T-cell (primary cell): ENCODE measurements at regions not wholly inside any gene's neighbourhood (a gene's known extent, or its start where the extent isn't known, plus 50 kb on each side); places are given as distances from the start of the nearest gene placed in this dataset.
"Not testable (repeated sequence)": the region's sequence is repeated elsewhere in the genome, so short reads cannot be mapped to it uniquely, and the experiment has no call there.

Source experiments
- ATAC-seq, 4 experiments: fragments of 200-7000 bp in 3 of 4; fragments of 150-1000 bp in 1 of 4; cut with Tn5 transposase; replicated peaks in 1 of 4; 1 replicate in 3 of 4; 2 replicates in 1 of 4; pipeline ENCODE4 v1.10.0; 2021; ENCODE audit warnings: moderate library complexity in 3 of 4, mild to moderate bottlenecking in 2 of 4, moderate number of reproducible peaks in 1 of 4
- CTCF ChIA-PET, 2 donors: fragments of 300-600 bp; sonication (Branson Sonifier 250); formaldehyde crosslinking; loops; one replicate each; lab custom pipeline; 2022; ENCODE audit warnings: antibody characterized with exemption in 2 of 2; lab: Charles Lee
- POLR2A ChIA-PET, 2 donors: fragments of 300-600 bp; sonication (Branson Sonifier 250); formaldehyde crosslinking; loops; one replicate each; lab custom pipeline; 2022; ENCODE audit warnings: antibody characterized with exemption in 2 of 2; lab: Charles Lee
- DNase-seq, 35 experiments: peaks; one replicate each; pipeline versions ENCODE4 v3.0.0 to v3.0.0-alpha.2; 2013 to 2023
- H3K27ac ChIP-seq: one replicate; pipeline ENCODE4 v1.5.1; 2013; ENCODE audit warnings: low read length
- H3K27me3 ChIP-seq, 2 experiments: replicated peaks in 1 of 2; 1 replicate in 1 of 2; 2 replicates in 1 of 2; pipeline versions ENCODE4 v1.6.1 to v1.7.0; 2013; ENCODE audit warnings: low read length in 1 of 2, mixed read lengths in 1 of 2; ENCODE audit not compliant: control insufficient read depth in 2 of 2, insufficient read depth in 2 of 2; ENCODE audit errors: extremely low read depth in 1 of 2
- H3K36me3 ChIP-seq, 2 donors: 1 replicate in 1 of 2; 2 replicates in 1 of 2; pipeline versions ENCODE4 v1.6.1 to v1.7.0; 2013; ENCODE audit warnings: low read length in 1 of 2; ENCODE audit not compliant: control insufficient read depth in 2 of 2, insufficient read depth in 1 of 2; ENCODE audit errors: extremely low read depth in 1 of 2
- H3K4me1 ChIP-seq, 2 experiments: 1 replicate in 1 of 2; 2 replicates in 1 of 2; pipeline versions ENCODE4 v1.6.1 to v1.7.0; 2013; ENCODE audit warnings: low read length in 2 of 2, mixed read lengths in 1 of 2; ENCODE audit not compliant: insufficient read depth in 2 of 2, control insufficient read depth in 1 of 2; ENCODE audit errors: extremely low read depth in 1 of 2
- H3K4me3 ChIP-seq, 2 donors: 1 replicate in 1 of 2; 2 replicates in 1 of 2; pipeline versions ENCODE4 v1.5.1 to v1.7.0; 2013; ENCODE audit warnings: mild to moderate bottlenecking in 2 of 2, low read length in 1 of 2, moderate library complexity in 1 of 2; ENCODE audit not compliant: control insufficient read depth in 1 of 2; ENCODE audit errors: extremely low read depth in 1 of 2
- H3K9me3 ChIP-seq: 2 replicates; pipeline ENCODE4 v1.7.0; 2013
- H3K27ac Mint-ChIP-seq, 2 donors: one replicate each; pipeline ENCODE4 v1.8.0; 2020 to 2021; ENCODE audit warnings: mild to moderate bottlenecking in 2 of 2, mixed read lengths in 2 of 2
- H3K27me3 Mint-ChIP-seq, 2 donors: one replicate each; pipeline ENCODE4 v1.8.0; 2021 to 2022; ENCODE audit warnings: mixed read lengths in 2 of 2
- H3K36me3 Mint-ChIP-seq: one replicate; pipeline ENCODE4 v1.8.0; 2021; ENCODE audit warnings: mixed read lengths
- H3K4me1 Mint-ChIP-seq, 3 donors: one replicate each; pipeline ENCODE4 v1.8.0; 2020 to 2022; ENCODE audit warnings: mixed read lengths in 3 of 3, mild to moderate bottlenecking in 1 of 3
- H3K4me3 Mint-ChIP-seq, 3 donors: one replicate each; pipeline ENCODE4 v1.8.0; 2020 to 2022; ENCODE audit warnings: mild to moderate bottlenecking in 3 of 3, mixed read lengths in 3 of 3, moderate library complexity in 3 of 3
- H3K9me3 Mint-ChIP-seq, 3 donors: one replicate each; pipeline ENCODE4 v1.8.0; 2020 to 2022; ENCODE audit warnings: mixed read lengths in 3 of 3
- WGBS: methylation state at CpG from one replicate; pipeline ENCODE4 v1.1.5; 2013; ENCODE audit warnings: missing lambda C conversion rate; ENCODE audit not compliant: insufficient coverage; 5-methylcytosine and 5-hydroxymethylcytosine counted together

DNA sequence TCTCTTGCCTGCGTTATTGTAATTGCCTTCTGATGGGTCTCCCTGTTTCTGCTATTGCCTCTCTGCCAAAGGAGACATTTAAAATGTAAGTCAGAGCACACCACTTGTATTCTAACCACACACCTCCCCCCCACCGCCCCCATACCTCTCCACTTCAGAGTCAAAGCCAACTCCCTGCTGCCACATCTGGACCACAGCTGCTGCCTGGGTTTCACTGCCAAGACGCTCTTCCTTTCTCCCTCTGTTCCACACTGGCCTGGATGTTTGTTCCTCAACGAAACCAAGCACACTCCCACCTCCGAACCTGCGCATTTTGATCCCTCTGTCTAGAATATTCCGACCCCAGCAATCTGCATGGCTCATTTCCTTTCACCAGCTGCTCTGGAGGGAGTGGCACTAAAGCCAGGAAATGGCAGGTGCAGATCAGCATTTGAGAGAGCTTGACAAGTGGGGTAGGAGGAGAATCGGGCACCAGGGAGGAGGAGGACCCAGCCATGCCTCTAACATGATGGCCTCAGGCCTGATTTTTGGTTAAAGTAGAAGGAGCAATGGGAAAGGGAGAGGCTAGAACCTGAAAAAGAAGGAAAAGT, 92.4 kb upstream of the HS3ST2 start:
- no peak overlapping the region for H3K4me3 ChIP-seq

DNA sequence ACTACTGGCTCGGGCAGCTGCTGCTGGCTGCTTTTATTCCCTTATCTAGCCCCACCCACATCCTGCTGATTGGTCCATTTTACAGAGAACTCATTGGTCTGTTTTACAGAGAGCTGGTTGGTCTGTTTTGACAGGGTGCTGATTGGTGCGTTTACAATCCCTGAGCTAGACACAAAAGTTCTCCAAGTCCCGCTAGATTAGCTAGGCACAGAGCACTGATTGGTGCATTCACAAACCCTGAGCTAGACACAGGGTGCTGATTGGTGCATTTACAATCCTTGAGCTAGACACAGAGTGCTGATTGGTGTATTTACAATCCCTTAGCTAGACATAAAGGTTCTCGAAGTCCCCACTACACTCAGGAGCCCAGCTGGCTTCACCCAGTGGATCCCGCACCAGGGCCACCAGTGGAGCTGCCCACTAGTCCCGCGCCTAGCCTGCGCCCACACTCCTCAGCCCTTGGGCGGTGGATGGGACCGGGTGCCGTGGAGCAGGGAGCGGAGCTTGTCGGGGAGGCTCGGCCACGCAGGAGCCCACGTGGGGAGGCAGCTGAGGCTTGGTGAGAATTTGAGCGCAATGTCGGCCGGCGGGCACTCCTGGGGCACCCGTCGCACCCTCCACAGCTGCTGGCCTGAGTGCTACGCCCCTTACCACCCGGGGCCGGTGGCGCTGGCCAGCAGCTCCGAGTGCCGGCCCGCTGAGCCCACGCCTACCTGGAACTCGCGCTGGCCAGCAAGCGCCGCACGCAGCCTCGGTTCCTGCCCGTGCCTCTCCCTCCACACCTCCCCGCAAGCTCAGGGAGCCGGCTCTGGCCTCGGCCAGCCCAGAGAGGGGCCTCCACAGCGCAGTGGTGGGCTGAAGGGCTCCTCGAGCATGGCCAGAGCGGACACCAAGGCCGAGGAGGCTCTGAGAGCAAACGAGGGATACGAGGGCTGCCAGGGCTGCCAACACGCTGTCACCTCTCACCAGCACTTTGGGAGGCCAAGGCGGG, 91.1 kb upstream of the HS3ST2 start:
- CTCF ChIA-PET: interaction anchor here in 1 of 2 donors (0.7 kb wide), 1 partner anchor 54 kb away, joined by 4 read pairs; no protein-coding TSS in a partner anchor
- H3K4me1 ChIP-seq, H3K4me3 ChIP-seq, POLR2A ChIA-PET, H3K27ac ChIP-seq, H3K4me3 Mint-ChIP-seq, ATAC-seq, H3K4me1 Mint-ChIP-seq, H3K36me3 ChIP-seq, DNase-seq, H3K9me3 ChIP-seq, H3K27ac Mint-ChIP-seq, H3K9me3 Mint-ChIP-seq, H3K36me3 Mint-ChIP-seq: not testable (repeated sequence)
- peaks cover 0 to 13% of the 10 kb centered on the region in 2 experiments for H3K27me3 ChIP-seq
- 91% methylated on average over 43 of the region's 48 CpGs for WGBS
- peaks cover 20 to 21% of the 10 kb centered on the region in 2 donors for H3K27me3 Mint-ChIP-seq

More for the DNA sequence above, 92.4 kb upstream of the HS3ST2 start:
- Mint-ChIP-seq H3K4me1 (no peaks in the 10 kb centered on the region), H3K9me3 (peaks cover 0 to 4% (median 4%) of the 10 kb centered on the region in 3 donors), H3K27ac (no peak overlapping the region), H3K27me3 (peaks cover 22 to 27% of the 10 kb centered on the region in 2 donors), H3K4me3 (no peak overlapping the region), H3K36me3 (no peaks in the 10 kb centered on the region)
- Histone ChIP-seq H3K36me3 (no peaks in the 10 kb centered on the region), H3K27ac (no peak overlapping the region), H3K9me3 (no peaks in the 10 kb centered on the region), H3K4me1 (no peaks in the 10 kb centered on the region), H3K27me3 (peaks cover 0 to 13% of the 10 kb centered on the region in 2 experiments)
- CTCF ChIA-PET: interaction anchor here in 1 of 2 donors (0.6 kb wide), 1 partner anchor 75 kb away, joined by 3 read pairs; no protein-coding TSS in a partner anchor
- DNase-seq (no peak), ATAC-seq (no peak)
- WGBS: 63% methylated on average over 4 of the region's 8 CpGs
- POLR2A ChIA-PET: no interaction called here

- ATAC-seq (no peak), DNase-seq (no peak)
- Histone ChIP-seq H3K4me3 (no peak overlapping the region), H3K9me3 (no peaks in the 10 kb centered on the region), H3K36me3 (no peaks in the 10 kb centered on the region), H3K27me3 (peaks cover 0 to 4% of the 10 kb centered on the region in 2 experiments), H3K27ac (no peak overlapping the region), H3K4me1 (no peaks in the 10 kb centered on the region)
- Mint-ChIP-seq H3K4me1 (no peaks in the 10 kb centered on the region), H3K27ac (no peak overlapping the region), H3K36me3 (no peaks in the 10 kb centered on the region), H3K27me3 (peaks cover 13% of the 10 kb centered on the region in 2 donors), H3K4me3 (no peak overlapping the region), H3K9me3 (no peaks in the 10 kb centered on the region)
- CTCF ChIA-PET: interaction anchor here in 1 of 2 donors (0.7 kb wide), 1 partner anchor 11 kb away, joined by 6 read pairs; no protein-coding TSS in a partner anchor
- 100% methylated on average over 1 of the region's 1 CpG for WGBS
- POLR2A ChIA-PET: no interaction called here
These were observed 87.1 kb upstream of the HS3ST2 start for GRCh38 chr16:22726868-22727267.

DNA sequence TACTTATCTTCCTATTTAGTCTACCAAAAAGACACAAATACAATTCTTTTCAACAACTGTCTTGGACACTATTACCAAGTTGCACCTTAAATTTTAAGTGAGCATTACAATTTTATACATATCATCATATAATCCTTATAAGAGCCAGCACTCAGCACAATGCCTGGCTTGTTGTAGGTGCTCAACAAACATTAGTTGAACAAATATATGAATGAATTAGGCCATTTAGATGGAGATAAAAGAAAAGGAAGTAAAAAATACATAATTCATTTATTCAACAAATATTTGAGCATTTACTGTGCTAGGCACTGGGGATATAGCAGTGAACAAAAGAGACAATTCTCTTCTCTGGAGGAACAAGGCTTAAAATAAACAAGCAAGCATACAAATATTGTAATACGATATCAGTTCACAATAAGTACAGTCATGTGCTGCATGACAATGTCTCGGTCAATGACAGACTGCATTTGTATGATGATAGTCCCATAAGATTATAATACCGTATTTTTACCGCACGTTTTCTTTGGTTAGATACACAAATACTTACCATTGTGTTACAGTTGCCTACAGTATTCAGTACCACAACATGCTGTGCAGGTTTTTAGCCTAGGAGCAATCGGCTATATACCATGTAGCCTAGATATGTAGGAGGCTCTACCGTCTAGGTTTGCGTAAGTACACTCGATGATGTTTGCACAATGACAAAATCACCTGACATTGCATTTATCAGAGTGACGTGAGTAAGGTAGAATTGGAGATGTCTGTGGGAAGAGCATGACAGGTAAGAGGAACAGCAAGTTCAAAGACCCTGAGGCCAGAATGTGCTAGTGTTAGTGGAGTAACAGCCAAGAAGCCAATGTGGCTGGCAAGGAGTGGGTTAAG, 86.4 kb upstream of the HS3ST2 start:
- POLR2A ChIA-PET: no interaction called here
- H3K27ac Mint-ChIP-seq: no peak overlapping the region
- Histone ChIP-seq H3K36me3 (no peaks in the 10 kb centered on the region), H3K4me1 (no peaks in the 10 kb centered on the region), H3K9me3 (no peaks in the 10 kb centered on the region), H3K27me3 (peaks cover 0 to 3% of the 10 kb centered on the region in 2 experiments), H3K4me3 (no peak overlapping the region), H3K27ac (no peak overlapping the region)
- H3K4me1 Mint-ChIP-seq: no peaks in the 10 kb centered on the region
- H3K36me3 Mint-ChIP-seq: no peaks in the 10 kb centered on the region
- DNase-seq: no peak
- WGBS: 100% methylated on average over 4 of the region's 10 CpGs
- peaks cover 16 to 18% of the 10 kb centered on the region in 2 donors for H3K27me3 Mint-ChIP-seq
- no peak for ATAC-seq
- CTCF ChIA-PET: no interaction called here
- no peak overlapping the region for H3K4me3 Mint-ChIP-seq
- no peaks in the 10 kb centered on the region for H3K9me3 Mint-ChIP-seq

DNA sequence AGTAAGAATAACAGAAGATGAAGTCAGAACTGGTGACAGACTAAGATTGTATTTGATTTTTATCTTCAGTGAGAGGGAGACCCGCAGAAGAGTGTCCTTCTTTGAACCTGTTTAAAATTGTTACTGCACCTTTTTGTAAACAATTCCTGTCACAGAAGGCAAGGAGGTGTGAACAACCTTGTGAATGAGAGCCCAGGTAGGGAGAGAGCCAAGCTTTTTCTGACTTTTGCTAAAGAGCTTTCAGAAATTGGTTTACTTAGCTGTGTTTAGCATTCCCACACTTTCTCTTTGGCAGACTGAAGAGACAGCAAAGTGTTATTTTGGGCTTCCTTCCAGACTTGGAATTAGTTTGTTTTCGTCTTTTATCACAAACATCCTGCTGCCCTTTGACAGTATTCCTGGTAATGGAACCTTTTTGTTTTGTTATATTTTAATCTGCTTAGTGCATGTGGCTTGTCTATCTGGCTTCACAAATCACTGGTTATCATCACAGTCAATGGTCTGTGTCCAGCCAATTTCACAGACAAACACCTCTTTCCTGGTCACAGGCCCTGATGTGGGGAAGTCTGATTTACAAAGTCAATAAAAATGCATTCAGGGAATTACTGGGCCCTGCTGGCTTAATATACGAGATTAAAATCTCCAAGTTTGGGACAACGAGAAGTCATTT, 85.7 kb upstream of the HS3ST2 start:
- Histone ChIP-seq H3K4me1 (no peaks in the 10 kb centered on the region), H3K4me3 (no peak overlapping the region), H3K36me3 (no peaks in the 10 kb centered on the region), H3K27me3 (no peaks in the 10 kb centered on the region), H3K9me3 (no peaks in the 10 kb centered on the region), H3K27ac (no peak overlapping the region)
- no peaks in the 10 kb centered on the region for H3K4me1 Mint-ChIP-seq
- POLR2A ChIA-PET: no interaction called here
- ATAC-seq (no peak), DNase-seq (no peak)
- CTCF ChIA-PET: no interaction called here
- H3K27me3 Mint-ChIP-seq: peaks cover 16 to 24% of the 10 kb centered on the region in 2 donors
- no peak overlapping the region for H3K4me3 Mint-ChIP-seq
- WGBS: 50% methylated on average over 3 of the region's 4 CpGs
- no peak overlapping the region for H3K27ac Mint-ChIP-seq
- H3K9me3 Mint-ChIP-seq: no peaks in the 10 kb centered on the region
- no peaks in the 10 kb centered on the region for H3K36me3 Mint-ChIP-seq
